ENCODE measurements at regions not wholly inside any gene's neighbourhood (a gene's known extent, or its start where the extent isn't known, plus 50 kb on each side); places are given as distances from the start of the nearest gene placed in this dataset.

- Histone ChIP-seq H3K27me3 (ENCODE audit: control insufficient read depth in 3 of 3, insufficient read depth in 3 of 3, low read length in 2 of 3) (no peaks in the 10 kb centered on the region), H3K4me1 (ENCODE audit: control insufficient read depth in 5 of 5, insufficient read depth in 5 of 5, low read length in 5 of 5) (no peaks in the 10 kb centered on the region), H3K9me3 (ENCODE audit: control insufficient read depth in 4 of 4, insufficient read depth in 3 of 4, low read length in 3 of 4) (peaks cover 0 to 2% (median under 1%) of the 10 kb centered on the region in 4 donors), H3K9ac (ENCODE audit: insufficient read depth in 1 of 2, low read length in 2 of 2) (no peak overlapping the region), H3K27ac (ENCODE audit: low read depth in 1 of 2, low read length in 1 of 2) (no peak overlapping the region), H3K4me3 (no peak overlapping the region), H3K36me3 (ENCODE audit: control insufficient read depth in 4 of 4, insufficient read depth in 4 of 4, low read length in 4 of 4) (no peaks in the 10 kb centered on the region)
- ATAC-seq (ENCODE audit: insufficient read depth, low FRiP score), result no peak
- 90 to 92% methylated on average over 3 of the region's 3 CpGs for WGBS, 2 donors
- no peak for TF ChIP-seq CTCF (IDR thresholded peaks at IDR 0.05; ENCODE audit: control extremely low read depth, extremely low read depth)
- no peak for DNase-seq
These were observed 194.0 kb upstream of the LRRN1 start for GRCh38 chr3:3605226-3605625.

GRCh38 chr3:3603351-3603750 lies 195.9 kb upstream of the LRRN1 start:
- TF ChIP-seq CTCF (IDR thresholded peaks at IDR 0.05; ENCODE audit: control extremely low read depth, extremely low read depth), result no peak
- DNase-seq (no peak), ATAC-seq (ENCODE audit: insufficient read depth, low FRiP score) (no peak)
- Histone ChIP-seq H3K4me1 (ENCODE audit: control insufficient read depth in 5 of 5, insufficient read depth in 5 of 5, low read length in 5 of 5) (peaks cover 0 to 3% (median 0%) of the 10 kb centered on the region in 5 donors), H3K4me3 (no peak overlapping the region), H3K9me3 (ENCODE audit: control insufficient read depth in 4 of 4, insufficient read depth in 3 of 4, low read length in 3 of 4) (no peaks in the 10 kb centered on the region), H3K36me3 (ENCODE audit: control insufficient read depth in 4 of 4, insufficient read depth in 4 of 4, low read length in 4 of 4) (no peaks in the 10 kb centered on the region), H3K9ac (ENCODE audit: insufficient read depth in 1 of 2, low read length in 2 of 2) (no peak overlapping the region), H3K27ac (ENCODE audit: low read depth in 1 of 2, low read length in 1 of 2) (no peak overlapping the region), H3K27me3 (ENCODE audit: control insufficient read depth in 3 of 3, insufficient read depth in 3 of 3, low read length in 2 of 3) (no peaks in the 10 kb centered on the region)
- 96 to 97% methylated on average over 4 of the region's 4 CpGs for WGBS, 2 donors

- no peak overlapping the region for H3K27ac ChIP-seq (ENCODE audit: low read depth in 1 of 2, low read length in 1 of 2)
- no peak for ATAC-seq (ENCODE audit: insufficient read depth, low FRiP score)
These were observed 198.4 kb upstream of the LRRN1 start for GRCh38 chr3:3600665-3601340.

More at GRCh38 chr3:3600665-3601340, 198.4 kb upstream of the LRRN1 start:
- no peak overlapping the region for H3K9ac ChIP-seq (ENCODE audit: insufficient read depth in 1 of 2, low read length in 2 of 2)
- no peaks in the 10 kb centered on the region for H3K27me3 ChIP-seq (ENCODE audit: control insufficient read depth in 3 of 3, insufficient read depth in 3 of 3, low read length in 2 of 3)
- no peak for DNase-seq
- TF ChIP-seq CTCF (IDR thresholded peaks at IDR 0.05; ENCODE audit: control extremely low read depth, extremely low read depth), result no peak
- H3K36me3 ChIP-seq (ENCODE audit: control insufficient read depth in 4 of 4, insufficient read depth in 4 of 4, low read length in 4 of 4), result no peaks in the 10 kb centered on the region
- H3K4me3 ChIP-seq, result no peak overlapping the region
- 79 to 92% methylated on average over 3 of the region's 3 CpGs for WGBS, 2 donors
- H3K4me1 ChIP-seq (ENCODE audit: control insufficient read depth in 5 of 5, insufficient read depth in 5 of 5, low read length in 5 of 5), result peaks cover 0 to 3% (median 0%) of the 10 kb centered on the region in 5 donors
- no peaks in the 10 kb centered on the region for H3K9me3 ChIP-seq (ENCODE audit: control insufficient read depth in 4 of 4, insufficient read depth in 3 of 4, low read length in 3 of 4)

Measured in lung (tissue), 11 donors.